ENCODE measurements at regions not wholly inside any gene's neighbourhood (a gene's known extent, or its start where the extent isn't known, plus 50 kb on each side); places are given as distances from the start of the nearest gene placed in this dataset.
A peak's percentile ranks its signal among the peaks of the same experiment; 100 is the strongest.
"Not testable (repeated sequence)": the region's sequence is repeated elsewhere in the genome, so short reads cannot be mapped to it uniquely, and the experiment has no call there.

- TF ChIP-seq, protein P1, sequence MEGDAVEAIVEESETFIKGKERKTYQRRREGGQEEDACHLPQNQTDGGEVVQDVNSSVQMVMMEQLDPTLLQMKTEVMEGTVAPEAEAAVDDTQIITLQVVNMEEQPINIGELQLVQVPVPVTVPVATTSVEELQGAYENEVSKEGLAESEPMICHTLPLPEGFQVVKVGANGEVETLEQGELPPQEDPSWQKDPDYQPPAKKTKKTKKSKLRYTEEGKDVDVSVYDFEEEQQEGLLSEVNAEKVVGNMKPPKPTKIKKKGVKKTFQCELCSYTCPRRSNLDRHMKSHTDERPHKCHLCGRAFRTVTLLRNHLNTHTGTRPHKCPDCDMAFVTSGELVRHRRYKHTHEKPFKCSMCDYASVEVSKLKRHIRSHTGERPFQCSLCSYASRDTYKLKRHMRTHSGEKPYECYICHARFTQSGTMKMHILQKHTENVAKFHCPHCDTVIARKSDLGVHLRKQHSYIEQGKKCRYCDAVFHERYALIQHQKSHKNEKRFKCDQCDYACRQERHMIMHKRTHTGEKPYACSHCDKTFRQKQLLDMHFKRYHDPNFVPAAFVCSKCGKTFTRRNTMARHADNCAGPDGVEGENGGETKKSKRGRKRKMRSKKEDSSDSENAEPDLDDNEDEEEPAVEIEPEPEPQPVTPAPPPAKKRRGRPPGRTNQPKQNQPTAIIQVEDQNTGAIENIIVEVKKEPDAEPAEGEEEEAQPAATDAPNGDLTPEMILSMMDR (IDR thresholded peaks at IDR 0.05; ENCODE audit: insufficient read depth, low read depth, low read length), result no peak
- DNase-seq (ENCODE audit: low read depth), result no peak
- no peak overlapping the region for H3K4me3 ChIP-seq (ENCODE audit: low read depth, low read length)
Measured at GRCh38 chr6:121731381-121731780, 295.9 kb downstream of the GJA1 start.

- DNase-seq (ENCODE audit: low read depth), result peak; percentile 50
- no peak overlapping the region for H3K4me3 ChIP-seq (ENCODE audit: low read depth, low read length)
- TF ChIP-seq, protein P1 (IDR thresholded peaks at IDR 0.05; ENCODE audit: insufficient read depth, low read depth, low read length), result no peak
Measured at GRCh38 chr6:121732641-121733040, 297.2 kb downstream of the GJA1 start.

DNA sequence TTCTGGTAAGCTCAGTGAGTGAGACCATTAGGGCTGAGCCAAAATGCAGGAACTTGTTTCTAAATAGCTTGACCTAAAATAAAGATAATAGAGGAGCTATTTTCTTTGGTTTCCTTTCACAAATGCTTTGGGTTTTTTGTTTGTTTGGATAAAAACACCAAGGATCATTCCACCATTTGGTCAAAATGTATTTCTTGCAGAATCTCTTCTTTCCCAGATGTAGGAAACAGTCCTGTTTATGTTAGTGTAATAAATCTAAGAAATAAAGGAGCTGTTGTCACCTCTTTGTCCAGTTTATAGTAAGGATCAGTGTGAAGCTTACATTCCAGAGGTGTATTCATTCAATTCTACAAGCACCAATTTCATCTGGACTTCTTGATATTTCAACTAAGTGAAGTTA is 297.8 kb downstream of the GJA1 start:
- DNase-seq (ENCODE audit: low read depth), result peak; percentile 77
- no peak overlapping the region for H3K4me3 ChIP-seq (ENCODE audit: low read depth, low read length)

GRCh38 chr6:121740188-121740587 is 304.7 kb downstream of the GJA1 start:
- not testable (repeated sequence) for DNase-seq (ENCODE audit: low read depth); H3K4me3 ChIP-seq (ENCODE audit: low read depth, low read length)

More for the DNA sequence above, 297.8 kb downstream of the GJA1 start:
- TF ChIP-seq, protein P1 (IDR thresholded peaks at IDR 0.05; ENCODE audit: insufficient read depth, low read depth, low read length), result no peak

DNA sequence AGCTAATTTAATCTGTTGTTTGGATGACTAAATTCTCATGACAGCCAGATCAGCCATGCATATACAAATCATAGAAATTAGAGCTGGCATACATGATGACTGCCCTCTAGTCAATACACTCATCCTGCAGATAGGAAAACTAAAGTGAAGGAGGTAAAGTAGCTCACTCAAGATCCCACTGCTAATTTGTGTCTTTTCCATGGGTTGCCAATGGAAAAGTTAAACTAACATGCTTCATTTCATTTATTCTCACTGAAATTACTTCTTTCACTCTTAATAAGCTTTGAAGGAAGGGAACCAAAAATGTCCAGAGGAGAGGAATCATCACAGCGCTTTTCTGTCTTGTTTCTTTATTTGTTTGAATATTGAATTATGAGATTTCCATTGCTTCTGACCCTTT is 308.2 kb downstream of the GJA1 start:
- no peak overlapping the region for H3K4me3 ChIP-seq (ENCODE audit: low read depth, low read length)
- TF ChIP-seq, protein P1 (IDR thresholded peaks at IDR 0.05; ENCODE audit: insufficient read depth, low read depth, low read length), result no peak
- DNase-seq (ENCODE audit: low read depth), result no peak

GRCh38 chr6:121748376-121748775 is 312.9 kb downstream of the GJA1 start:
- peak; percentile 43 for DNase-seq (ENCODE audit: low read depth)
- TF ChIP-seq, protein P1 (IDR thresholded peaks at IDR 0.05; ENCODE audit: insufficient read depth, low read depth, low read length), result no peak
- no peak overlapping the region for H3K4me3 ChIP-seq (ENCODE audit: low read depth, low read length)

DNA sequence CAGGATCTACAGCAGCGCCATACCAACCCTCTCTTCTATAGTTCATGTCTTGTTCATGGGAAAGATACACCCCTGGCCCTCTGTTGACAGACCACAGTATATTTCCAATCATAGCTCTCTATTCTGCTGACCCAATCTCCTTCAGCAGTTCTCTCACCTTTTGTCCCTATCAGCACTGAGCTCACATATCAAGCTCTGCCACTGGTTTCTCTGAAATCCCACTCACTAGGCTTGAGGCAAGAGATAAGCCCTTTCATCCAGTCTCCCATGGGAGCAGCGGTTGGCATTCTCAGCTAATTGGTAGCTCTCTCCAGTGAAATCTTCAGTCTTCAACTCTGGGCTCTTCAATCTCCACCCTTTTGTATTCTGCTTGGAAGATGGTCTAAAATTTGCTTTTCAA is 313.4 kb downstream of the GJA1 start:
- TF ChIP-seq, protein P1 (IDR thresholded peaks at IDR 0.05; ENCODE audit: insufficient read depth, low read depth, low read length), result no peak
- no peak overlapping the region for H3K4me3 ChIP-seq (ENCODE audit: low read depth, low read length)
- no peak for DNase-seq (ENCODE audit: low read depth)
